Left renal cortex interstitium (tissue), 4 donors: ENCODE measurements at regions not wholly inside any gene's neighbourhood (a gene's known extent, or its start where the extent isn't known, plus 50 kb on each side); places are given as distances from the start of the nearest gene placed in this dataset.

Source experiments
- DNase-seq, 4 donors: peaks; one replicate each; pipeline ENCODE4 v3.0.0-alpha.2; 2013; ENCODE audit warnings: low read depth in 4 of 4, low spot score in 2 of 4, missing footprints in 1 of 4

DNA sequence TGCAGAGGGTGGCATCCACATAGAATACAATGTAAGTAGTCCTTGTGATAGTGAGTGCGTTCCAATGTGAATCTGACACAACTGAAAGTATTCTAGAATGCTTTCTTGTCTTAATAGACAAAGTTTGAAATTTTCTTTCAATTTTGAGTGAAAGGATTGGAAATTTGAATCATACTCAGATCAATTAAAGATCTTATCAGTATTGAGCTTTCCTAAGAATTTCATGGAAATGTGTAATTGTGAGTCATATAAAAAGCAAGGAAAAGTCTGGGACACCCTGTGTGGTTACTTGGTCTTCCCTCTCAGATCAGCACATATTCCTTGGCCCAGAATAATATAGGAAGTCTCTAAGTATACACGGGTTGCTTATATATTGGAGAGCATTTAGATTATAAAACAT is 99.1 kb downstream of the MBL2 start:
- DNase-seq, result no peak

DNA sequence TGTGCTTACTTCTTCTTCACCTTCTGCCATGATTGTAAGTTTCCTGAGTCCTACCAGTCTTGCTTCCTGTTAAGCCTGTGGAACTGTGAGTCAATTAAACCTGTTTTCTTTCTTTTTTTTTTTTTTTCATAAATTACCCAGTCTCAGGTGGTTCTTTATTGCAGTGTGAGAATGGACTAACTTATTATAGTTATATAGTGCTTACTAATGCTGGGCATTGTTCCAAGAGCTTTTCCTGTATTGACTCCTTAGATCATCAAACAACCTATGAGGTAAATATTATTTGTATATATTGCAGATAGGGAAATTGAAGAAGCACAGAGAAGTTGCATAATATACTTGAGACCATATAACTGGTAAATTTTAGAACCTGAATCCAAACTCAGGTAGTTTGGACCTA is 98.1 kb downstream of the MBL2 start:
- DNase-seq, result no peak

DNA sequence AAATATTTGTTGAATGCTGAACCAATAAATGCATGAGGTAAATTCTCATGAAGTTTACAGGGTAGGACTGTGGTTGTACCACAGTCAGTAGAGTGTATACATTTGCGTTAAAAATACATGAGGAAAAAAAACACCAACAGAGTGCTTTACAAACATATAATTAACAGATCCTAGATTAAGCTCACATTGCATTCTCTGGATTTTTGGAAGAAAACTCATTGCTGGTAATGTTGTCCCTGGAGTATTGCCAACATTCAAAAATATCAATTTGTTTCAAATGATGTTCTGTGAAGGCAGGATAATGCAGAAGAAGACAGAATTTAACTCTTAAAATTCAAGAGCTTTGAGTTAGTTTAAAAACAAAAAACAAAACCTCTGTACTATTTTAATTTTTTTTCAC is 95.5 kb downstream of the MBL2 start:
- no peak for DNase-seq

DNA sequence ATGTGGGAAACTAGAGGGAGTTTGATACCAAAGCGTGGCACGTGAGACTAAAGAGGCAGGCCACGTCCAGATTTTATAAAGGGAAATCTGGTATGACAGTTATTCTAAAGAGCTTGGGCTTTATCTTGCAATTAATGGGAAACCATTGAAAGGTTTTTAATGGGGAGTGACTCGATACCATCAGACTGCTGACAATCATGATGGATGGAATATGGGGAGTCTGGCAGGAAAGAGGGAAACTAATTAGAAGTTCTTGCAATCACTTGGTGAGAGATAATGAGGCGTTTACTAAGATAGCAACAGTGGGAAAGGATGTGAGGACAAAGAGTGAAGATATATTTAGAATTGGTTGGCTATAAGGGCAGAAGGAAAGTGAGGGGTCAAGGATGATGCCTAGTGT is 94.0 kb downstream of the MBL2 start:
- DNase-seq, result no peak

DNA sequence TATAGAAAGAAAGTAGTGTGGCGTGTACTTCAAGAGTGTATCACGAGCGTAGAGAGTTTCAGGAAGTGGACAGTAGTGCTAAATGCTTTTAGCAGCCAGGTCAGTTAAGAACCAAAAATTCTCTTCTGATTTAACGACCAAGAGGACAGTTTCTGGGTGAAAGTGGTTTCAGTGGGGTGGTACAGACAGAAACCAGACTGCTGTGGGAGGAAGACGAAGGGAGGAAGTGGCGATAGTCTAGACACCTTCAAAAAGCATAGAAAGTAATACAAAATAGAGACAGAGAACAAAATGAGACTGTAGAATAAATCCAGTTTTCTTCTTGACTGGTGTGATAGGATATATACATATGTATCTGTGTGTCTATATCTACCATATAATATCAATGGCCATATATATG is 93.5 kb downstream of the MBL2 start:
- DNase-seq, result no peak

DNA sequence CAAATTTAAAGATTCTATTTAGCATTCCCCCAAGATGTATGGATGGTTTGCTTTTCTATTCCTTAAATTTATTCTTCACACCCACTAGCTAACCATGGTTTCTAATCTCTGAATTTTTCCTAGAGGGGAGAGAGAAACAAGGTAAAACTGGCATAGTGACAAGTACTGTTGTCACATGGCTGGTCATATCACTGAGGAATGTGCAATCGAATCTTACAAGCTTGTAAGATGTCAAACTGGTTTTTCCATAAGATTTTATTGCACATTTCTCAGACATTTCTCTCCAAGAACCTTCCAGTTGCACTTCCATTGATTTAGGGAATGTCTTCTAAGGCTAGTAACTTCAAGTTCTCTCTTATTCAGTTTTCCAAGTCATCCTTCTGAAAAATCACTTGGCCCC is 89.8 kb downstream of the MBL2 start:
- DNase-seq, result no peak

DNA sequence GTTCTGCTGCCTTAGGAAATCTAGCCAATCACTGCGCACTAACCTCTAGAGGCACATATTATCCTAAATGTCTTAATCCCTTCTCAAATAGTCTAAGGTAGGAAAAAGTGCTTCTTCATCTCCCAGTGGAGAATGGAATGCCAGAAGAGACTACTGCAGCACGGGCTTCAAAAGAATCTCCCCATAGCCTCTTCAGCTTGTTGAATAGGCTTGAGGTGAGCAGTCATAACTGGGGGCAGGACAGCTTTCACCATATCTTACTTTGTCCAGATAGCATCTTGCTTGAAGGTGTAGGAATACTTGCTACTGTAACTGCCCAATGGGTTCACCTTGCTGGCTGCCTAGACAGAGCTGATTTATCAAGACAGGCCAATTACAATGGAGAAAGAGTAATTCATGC is 88.8 kb downstream of the MBL2 start:
- no peak for DNase-seq

DNA sequence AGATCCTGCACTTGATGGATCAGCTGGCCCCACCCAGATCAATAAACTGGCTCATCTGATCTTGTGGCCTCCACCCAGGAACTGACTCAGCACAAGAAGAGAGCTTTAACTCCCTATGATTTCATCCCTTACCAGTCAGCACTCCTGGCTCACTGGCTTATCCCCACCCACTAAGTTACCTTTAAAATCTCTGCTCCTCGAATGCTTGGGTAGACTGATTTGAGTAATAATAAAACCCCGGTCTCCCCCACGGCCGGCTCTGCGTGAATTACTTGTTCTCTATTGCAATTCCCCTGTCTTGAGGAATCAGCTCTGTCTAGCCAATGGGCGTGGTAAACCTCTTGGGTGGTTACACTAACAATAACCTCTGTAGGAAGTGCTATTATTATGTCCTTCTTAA is 83.7 kb downstream of the MBL2 start:
- DNase-seq, result no peak

DNA sequence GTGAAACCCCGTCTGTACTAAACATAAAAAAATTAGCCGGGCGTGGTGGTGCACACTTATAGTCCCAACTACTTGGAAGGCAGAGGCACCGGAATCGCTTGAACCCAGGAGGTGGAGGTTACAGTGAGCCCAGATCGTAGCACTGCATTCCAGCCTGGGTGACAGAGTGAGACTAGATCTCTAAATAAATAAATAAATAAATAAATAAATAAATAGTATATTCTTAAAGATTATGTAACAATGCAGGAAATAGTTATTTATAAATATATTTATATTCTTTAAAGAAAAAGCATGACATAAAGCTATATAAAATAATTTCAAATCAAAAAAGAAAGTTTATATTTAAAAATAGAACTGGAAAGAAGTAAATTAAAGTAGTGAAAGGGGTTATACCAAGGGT is 76.4 kb downstream of the MBL2 start:
- DNase-seq, result no peak

DNA sequence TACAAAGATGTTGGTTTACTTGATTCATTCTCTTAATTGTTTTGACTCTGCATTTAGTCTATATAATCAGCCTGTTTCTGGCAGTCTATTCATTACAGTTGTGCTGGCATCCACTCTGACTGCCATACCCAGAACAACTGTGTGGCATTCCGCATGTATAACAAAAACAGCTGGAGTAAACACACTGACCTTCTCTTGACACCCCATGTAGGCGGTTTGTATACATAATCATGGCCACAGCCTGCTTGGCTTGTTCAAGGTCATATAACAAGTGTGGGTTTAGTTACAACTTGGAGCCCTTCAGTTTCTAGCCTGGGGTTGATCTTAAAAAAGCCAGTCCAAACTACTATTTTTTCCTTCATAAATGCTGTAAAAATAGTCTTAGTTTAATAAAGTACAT is 70.9 kb downstream of the MBL2 start:
- DNase-seq, result no peak

DNA sequence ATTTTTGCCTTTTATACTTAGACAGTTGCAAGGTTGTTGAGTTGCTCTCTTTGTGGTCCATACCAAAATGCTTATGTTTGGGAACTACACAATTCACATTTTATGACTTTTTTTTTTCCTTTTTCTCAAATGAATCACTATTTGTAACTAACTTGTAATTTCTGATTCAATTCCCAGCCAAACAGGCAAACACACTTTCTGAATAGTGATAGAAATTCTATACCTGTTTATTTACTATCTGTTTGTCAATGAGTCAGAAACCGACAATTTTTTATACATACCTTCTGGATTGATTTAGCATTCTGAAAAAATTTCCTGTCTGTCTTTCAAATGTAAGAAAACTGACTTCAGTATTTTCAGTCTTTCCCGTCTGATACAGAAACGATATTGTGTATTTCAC is 69.1 kb downstream of the MBL2 start:
- no peak for DNase-seq

DNA sequence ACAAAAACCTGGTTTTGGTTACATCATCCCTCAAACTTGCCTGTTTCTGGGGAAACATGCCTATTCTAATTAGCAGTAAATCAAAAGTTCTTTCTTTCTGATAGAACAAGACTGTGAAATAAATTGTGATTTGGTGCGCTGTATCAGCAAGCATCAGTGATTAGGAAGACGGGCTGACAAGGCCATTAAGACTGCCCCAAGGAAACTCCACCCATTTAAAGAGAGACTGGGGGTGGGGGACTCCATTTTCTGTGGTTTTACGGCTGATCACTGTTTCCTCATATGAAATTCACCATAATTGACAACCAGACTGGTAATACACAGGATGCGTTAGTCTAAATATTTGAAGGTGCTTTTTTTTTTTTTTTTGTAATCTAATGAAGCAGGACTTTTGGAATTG is 68.7 kb downstream of the MBL2 start:
- DNase-seq, result no peak

DNA sequence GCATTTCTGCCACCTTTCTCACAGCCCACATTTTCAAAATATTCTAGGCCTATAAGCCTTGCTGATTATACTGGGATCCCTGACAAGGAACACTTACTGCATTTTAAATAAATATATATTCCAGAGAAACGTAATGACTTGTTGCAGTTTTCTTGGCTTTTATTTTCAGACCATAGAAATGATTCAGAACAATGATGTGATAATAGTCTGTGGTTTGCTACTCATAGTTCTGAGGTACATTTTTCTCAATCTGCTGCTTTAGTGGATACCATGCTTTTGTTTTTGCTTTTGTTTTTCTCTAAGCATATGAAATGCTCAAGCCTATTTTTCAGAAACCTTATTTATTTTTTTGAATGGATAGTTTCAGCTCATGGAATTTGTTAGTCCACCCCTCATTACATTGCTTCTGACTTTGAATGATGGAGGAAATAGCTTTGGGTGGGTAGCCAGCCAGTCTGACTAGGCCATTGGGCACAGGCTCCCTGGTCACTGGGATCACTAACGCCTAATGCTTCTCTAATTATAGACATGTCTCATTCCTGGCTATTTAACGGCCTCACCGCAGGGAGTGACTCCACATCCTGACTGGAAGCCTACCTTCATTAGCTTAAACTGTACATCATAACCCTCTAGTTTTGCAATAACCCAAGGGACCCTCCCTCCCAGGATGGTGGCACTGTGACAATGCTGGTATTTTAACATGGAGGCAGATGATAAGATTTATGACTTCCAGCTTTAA is 66.1 kb downstream of the MBL2 start:
- no peak for DNase-seq
